A673 (cell line): ENCODE measurements at regions not wholly inside any gene's neighbourhood (a gene's known extent, or its start where the extent isn't known, plus 50 kb on each side); places are given as distances from the start of the nearest gene placed in this dataset.

Source experiments
- CTCF ChIP-seq: fragments of 300-800, 200-600 bp; sonication (generic); conservative IDR thresholded peaks from 2 replicates; pipeline ENCODE4 v1.5.1; 2017; ENCODE audit warnings: low read depth, mild to moderate bottlenecking, antibody characterized with exemption, low read length, moderate library complexity, mixed read lengths
- EZH2 ChIP-seq: fragments of 200-600 bp; sonication (generic); IDR thresholded peaks from 2 replicates; pipeline ENCODE4 v1.6.1; 2017; ENCODE audit warnings: borderline replicate concordance, low read depth, mild to moderate bottlenecking, mixed read lengths, antibody characterized with exemption, low read length; ENCODE audit not compliant: poor library complexity, severe bottlenecking

GRCh38 chr18:22300665-22301636, 116.8 kb downstream of the CTAGE1 start:
- TF ChIP-seq CTCF (no peak), EZH2 (no peak)
